SJCRH30 (cell line): ENCODE measurements at regions not wholly inside any gene's neighbourhood (a gene's known extent, or its start where the extent isn't known, plus 50 kb on each side); places are given as distances from the start of the nearest gene placed in this dataset.

Source experiments
- DNase-seq, 2 experiments: peaks; one replicate each; pipeline ENCODE4 v3.0.0-alpha.2; 2015 to 2020
- H3K27ac ChIP-seq: fragments of 250-450 bp; sonication (Bioruptor Pico); 2 replicates; pipeline ENCODE4 v1.5.1; 2020; ENCODE audit warnings: mild to moderate bottlenecking, moderate library complexity
- H3K27me3 ChIP-seq: fragments of 250-450 bp; sonication (Bioruptor Pico); 2 replicates; pipeline ENCODE4 v1.5.1; 2020; ENCODE audit warnings: mild to moderate bottlenecking, moderate library complexity
- H3K36me3 ChIP-seq: fragments of 250-450 bp; sonication (Bioruptor Pico); 2 replicates; pipeline ENCODE4 v1.5.1; 2020; ENCODE audit warnings: mild to moderate bottlenecking, moderate library complexity
- H3K4me1 ChIP-seq: fragments of 250-450 bp; sonication (Bioruptor Pico); 2 replicates; pipeline ENCODE4 v1.5.1; 2020; ENCODE audit warnings: mild to moderate bottlenecking, moderate library complexity
- H3K4me3 ChIP-seq: fragments of 250-450 bp; sonication (Bioruptor Pico); 2 replicates; pipeline ENCODE4 v1.5.1; 2020; ENCODE audit warnings: mild to moderate bottlenecking, moderate library complexity
- H3K9me3 ChIP-seq: fragments of 250-450 bp; sonication (Bioruptor Pico); replicated peaks from 2 replicates; pipeline ENCODE4 v1.5.1; 2020; ENCODE audit warnings: mild to moderate bottlenecking, moderate library complexity

DNA sequence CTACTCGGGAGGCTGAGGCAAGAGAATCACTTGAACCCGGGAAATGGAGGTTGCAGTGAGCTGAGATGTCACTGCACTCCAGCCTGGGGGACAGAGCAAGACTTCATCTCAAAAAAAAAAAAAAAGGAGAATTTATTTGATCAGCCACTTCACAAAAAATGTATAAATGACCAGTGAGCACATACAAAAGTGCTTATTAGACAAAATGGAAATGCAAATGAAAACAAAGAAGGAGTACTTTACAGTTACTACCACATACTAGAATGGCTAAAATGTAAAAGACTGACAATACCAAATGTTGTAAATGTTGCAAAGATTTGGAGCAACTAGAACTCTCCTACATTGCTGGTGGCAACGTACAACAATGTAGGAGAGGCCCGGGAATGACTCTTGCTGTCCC is 241.8 kb upstream of the SOX9 start:
- Histone ChIP-seq H3K9me3 (no peaks in the 10 kb centered on the region), H3K4me3 (no peak overlapping the region), H3K27ac (no peak overlapping the region), H3K27me3 (no peaks in the 10 kb centered on the region), H3K4me1 (no peaks in the 10 kb centered on the region), H3K36me3 (no peaks in the 10 kb centered on the region)
- DNase-seq, result no peak

DNA sequence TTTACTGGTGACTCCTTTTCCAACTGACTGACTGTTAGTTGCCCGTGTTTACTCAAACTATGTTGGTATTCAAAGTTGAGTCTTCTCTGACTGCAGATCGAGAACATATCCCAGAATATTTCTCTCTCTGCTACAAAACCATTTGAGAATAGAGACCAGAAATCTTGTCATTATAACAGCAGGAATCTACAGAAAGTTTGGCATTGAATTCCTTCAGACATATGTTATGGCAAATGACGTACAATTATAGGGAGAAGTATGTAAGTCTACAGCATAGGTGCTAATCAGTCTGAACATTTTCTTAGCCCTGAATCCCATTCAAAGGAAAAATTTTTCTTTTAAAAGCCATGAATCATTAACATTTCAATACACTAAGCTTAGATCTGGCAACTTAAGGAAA is 239.8 kb upstream of the SOX9 start:
- no peak overlapping the region for H3K4me3 ChIP-seq
- no peaks in the 10 kb centered on the region for H3K4me1 ChIP-seq
- DNase-seq, result no peak
- no peak overlapping the region for H3K27ac ChIP-seq
- no peaks in the 10 kb centered on the region for H3K9me3 ChIP-seq
- H3K36me3 ChIP-seq, result no peaks in the 10 kb centered on the region
- H3K27me3 ChIP-seq, result no peaks in the 10 kb centered on the region

DNA sequence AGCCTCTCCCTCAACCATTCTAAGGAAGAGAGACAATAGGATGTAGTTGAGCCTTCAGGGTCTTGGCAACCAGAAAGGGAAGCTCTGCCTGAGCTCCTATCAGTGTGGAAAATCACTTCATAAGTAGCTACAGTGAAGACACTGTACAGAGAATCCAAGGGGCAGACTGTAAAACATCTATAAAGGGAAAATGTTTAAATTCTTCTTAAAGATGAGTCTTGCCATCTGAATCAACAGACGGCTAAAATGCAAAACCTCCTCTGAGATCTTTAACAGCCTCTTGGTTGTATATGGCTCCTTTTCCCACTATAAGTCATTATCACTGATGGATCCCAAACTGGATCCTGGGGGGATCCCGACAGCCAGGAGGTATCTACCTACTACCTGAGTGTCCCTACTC is 239.2 kb upstream of the SOX9 start:
- DNase-seq, result no peak
- no peak overlapping the region for H3K27ac ChIP-seq
- no peaks in the 10 kb centered on the region for H3K27me3 ChIP-seq
- no peak overlapping the region for H3K4me3 ChIP-seq
- H3K36me3 ChIP-seq, result no peaks in the 10 kb centered on the region
- H3K9me3 ChIP-seq, result no peaks in the 10 kb centered on the region
- H3K4me1 ChIP-seq, result no peaks in the 10 kb centered on the region

DNA sequence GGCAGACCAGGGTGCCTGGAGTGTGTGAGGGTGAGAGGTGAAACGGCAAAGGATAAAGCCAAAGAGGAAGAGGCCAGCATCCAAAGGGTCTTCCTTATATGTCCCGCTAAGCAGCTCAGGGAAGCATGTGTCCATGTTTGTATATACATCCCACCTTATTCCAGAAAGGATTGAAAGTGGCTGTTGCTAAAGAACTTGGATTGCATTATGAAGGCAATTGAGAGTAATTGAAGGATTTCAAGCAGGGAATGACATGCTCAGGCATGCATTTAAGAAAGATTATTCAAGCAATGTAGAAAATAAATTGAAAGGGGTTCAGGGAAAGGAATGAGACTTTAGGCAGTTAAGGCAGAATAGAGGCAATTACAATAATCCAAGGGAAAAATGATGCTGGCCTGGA is 237.6 kb upstream of the SOX9 start:
- H3K9me3 ChIP-seq, result no peaks in the 10 kb centered on the region
- no peaks in the 10 kb centered on the region for H3K4me1 ChIP-seq
- no peak for DNase-seq
- H3K27me3 ChIP-seq, result no peaks in the 10 kb centered on the region
- H3K4me3 ChIP-seq, result no peak overlapping the region
- H3K36me3 ChIP-seq, result no peaks in the 10 kb centered on the region
- no peak overlapping the region for H3K27ac ChIP-seq

DNA sequence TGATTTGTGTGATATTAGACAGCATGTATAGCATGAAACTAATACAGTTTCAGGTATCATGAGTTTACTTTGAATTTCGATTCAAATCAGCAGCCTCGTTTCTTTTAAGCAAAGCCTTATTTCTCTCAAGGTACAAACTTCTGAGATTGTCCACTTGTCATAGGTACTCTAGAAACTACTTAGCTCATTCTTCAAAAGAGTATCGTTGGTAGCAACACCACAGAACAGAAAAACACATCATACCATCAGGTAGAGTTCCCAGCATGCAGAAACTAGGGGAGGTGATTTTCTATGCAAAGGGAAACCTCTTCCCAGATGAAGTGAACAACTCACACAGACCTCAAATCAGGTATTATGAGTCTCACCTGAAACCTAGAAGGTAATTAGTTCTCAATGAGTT is 237.0 kb upstream of the SOX9 start:
- Histone ChIP-seq H3K9me3 (no peaks in the 10 kb centered on the region), H3K27me3 (no peaks in the 10 kb centered on the region), H3K4me1 (no peaks in the 10 kb centered on the region), H3K36me3 (no peaks in the 10 kb centered on the region), H3K27ac (no peak overlapping the region), H3K4me3 (no peak overlapping the region)
- no peak for DNase-seq

DNA sequence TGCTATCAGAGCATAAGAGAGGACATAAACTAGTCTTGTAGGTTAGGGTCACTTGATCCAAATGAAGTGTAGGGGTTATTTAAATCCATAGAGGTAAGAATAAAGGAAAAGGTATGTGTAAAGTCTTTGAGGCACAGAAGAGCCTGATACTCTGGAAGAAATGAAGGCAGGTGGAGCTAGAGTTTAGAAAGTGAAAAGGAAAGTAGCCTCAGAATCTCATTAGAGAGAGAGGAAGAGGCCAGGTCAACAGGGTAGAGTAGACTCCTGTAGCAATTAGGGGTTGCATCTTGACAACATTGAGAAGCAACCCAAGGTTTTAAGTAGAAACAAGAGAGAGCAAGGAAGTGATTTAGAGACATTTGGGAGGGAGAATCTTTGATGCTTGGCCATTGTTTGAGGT is 235.2 kb upstream of the SOX9 start:
- H3K9me3 ChIP-seq, result no peaks in the 10 kb centered on the region
- no peaks in the 10 kb centered on the region for H3K4me1 ChIP-seq
- H3K36me3 ChIP-seq, result no peaks in the 10 kb centered on the region
- no peak for DNase-seq
- no peak overlapping the region for H3K4me3 ChIP-seq
- H3K27ac ChIP-seq, result no peak overlapping the region
- no peaks in the 10 kb centered on the region for H3K27me3 ChIP-seq

DNA sequence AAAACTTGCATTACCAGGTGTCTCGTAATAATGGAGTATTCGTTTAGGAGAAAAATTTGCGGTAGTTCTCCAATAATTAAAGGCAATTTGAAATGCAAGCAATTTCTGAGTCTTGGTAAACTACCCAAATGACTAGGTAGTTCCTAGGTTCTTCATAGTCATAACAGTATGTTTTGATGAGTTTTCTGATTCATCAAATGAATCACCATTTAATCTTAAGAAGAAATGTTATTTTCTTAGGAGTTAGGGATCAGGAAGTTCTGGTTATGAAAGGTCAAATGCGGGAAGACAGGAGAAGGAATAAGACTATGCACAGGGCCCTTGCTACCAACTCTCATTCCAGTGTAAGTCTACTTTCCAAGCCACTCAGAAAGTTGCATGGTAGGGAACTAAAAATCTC is 221.5 kb upstream of the SOX9 start:
- H3K4me1 ChIP-seq, result no peaks in the 10 kb centered on the region
- H3K27ac ChIP-seq, result no peak overlapping the region
- H3K36me3 ChIP-seq, result no peaks in the 10 kb centered on the region
- no peaks in the 10 kb centered on the region for H3K9me3 ChIP-seq
- H3K27me3 ChIP-seq, result no peaks in the 10 kb centered on the region; the same call in 1 of the 2 replicates
- H3K4me3 ChIP-seq, result no peak overlapping the region
- DNase-seq, result no peak

DNA sequence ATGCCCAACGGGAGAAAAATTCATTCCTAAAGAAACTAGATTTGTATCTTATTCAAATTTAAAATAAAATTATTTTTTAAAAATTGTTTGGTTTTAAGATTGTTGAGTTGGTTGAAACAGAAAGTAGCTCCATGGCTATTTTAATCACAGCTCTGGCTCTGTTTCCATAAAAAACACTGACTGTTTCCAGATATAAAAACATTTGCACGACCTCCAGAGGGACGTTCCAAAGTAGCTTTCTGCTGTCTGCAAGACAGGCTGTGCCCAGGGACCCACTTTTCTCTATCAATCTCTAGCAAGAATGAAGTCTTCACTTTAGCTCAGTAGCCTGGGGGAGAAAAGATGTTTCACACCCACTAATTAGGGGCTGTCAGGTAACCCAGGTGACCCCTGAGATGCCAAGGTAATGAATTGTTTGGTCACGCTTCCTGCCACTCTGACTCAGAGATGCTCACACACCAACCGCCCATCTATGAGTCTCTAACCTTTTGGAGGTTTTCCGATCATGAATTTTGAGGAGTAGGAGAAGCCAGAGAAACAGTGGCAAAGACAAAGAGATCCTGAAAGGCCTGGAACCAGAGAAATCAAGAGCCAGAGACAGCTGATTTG is 220.1 kb upstream of the SOX9 start:
- no peaks in the 10 kb centered on the region; the same call in 1 of the 2 replicates for H3K27me3 ChIP-seq
- no peak for DNase-seq
- no peak overlapping the region for H3K4me3 ChIP-seq
- H3K36me3 ChIP-seq, result no peaks in the 10 kb centered on the region
- no peaks in the 10 kb centered on the region for H3K9me3 ChIP-seq
- H3K4me1 ChIP-seq, result no peaks in the 10 kb centered on the region
- no peak overlapping the region for H3K27ac ChIP-seq

DNA sequence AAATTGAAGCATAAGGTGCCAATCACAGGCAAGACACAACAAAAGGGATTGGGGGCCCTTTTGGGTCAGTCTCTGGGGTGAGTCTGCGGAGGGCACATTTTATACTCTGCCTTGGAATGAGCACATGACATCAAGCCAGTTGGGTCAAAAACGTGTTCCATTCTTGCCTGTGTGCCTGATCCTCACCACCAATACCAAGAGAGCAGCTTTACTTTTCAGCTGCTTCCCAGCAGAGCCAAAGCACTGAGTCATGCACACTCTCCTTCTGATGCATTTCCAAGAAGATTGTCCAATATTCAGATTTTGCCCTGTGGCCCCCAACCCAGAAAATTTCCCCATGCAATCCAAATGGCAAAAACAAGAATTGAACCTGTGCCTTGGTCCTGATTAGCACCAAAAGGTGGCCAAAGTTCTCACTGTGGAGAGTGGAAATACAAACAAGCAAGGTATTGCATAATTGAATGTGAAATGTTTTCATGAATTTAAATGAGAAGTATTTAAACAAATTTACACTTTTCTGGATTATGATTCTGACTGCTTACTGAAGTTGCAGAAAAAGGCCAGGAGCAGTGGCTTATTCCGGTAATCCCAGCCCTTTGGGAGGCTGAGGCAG is 217.8 kb upstream of the SOX9 start:
- DNase-seq, result no peak
- H3K36me3 ChIP-seq, result no peaks in the 10 kb centered on the region

DNA sequence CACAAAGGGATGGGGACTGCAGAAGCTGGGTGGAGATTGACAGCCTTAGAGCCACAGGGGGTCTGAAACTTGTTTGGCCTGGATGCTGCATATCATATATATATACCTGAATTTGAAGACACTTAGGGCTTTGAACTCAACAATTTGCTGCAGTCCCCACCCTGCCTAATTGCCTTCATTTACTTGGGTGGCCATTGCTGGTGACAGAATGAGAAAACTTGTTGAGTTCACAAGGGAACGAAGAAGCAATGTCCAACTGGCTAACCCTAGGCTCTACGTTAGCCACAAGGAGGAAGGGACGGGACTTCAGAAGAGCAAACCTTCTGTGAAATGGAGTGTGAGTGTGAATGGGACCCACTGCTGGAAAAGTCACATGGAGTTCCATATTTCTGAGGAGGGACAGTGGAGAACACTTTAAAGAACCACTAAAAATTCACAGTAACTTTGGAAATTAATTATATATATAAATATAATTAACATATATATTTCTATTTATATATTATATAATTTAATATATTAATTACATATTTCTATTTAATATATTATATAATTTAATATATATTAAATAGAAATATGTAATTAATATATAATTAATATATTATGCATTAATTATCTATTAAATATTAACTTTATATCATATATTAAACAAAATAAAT is 215.3 kb upstream of the SOX9 start:
- no peaks in the 10 kb centered on the region for H3K27me3 ChIP-seq
- no peaks in the 10 kb centered on the region for H3K36me3 ChIP-seq
- peak in 1 of 2 experiments; percentile 5 for DNase-seq
- no peak overlapping the region for H3K27ac ChIP-seq
- no peaks in the 10 kb centered on the region for H3K9me3 ChIP-seq
- H3K4me1 ChIP-seq, result no peaks in the 10 kb centered on the region
- H3K4me3 ChIP-seq, result no peak overlapping the region

More for the DNA sequence above, 217.8 kb upstream of the SOX9 start:
- Histone ChIP-seq H3K4me1 (no peaks in the 10 kb centered on the region), H3K9me3 (no peaks in the 10 kb centered on the region), H3K27me3 (no peaks in the 10 kb centered on the region), H3K27ac (no peak overlapping the region), H3K4me3 (no peak overlapping the region)

DNA sequence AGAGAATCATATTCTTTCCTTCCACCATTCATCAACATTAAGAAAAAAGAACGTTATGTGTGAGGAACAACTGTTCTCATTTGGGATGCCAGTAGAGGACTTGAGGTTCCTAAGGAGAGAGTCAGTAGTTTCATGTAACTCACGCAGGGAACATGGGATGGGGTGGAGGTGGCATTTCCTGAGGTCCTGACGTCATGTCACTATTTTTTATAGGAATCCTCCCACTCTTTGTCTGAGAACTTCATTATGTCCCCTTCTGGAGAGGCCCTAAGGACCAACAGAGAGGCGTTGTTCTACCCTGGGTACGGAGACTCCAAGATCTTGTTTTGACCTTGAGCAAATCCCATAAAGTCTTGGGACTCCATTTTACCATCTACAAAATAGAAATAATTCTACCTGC is 211.7 kb upstream of the SOX9 start:
- no peaks in the 10 kb centered on the region for H3K9me3 ChIP-seq
- no peaks in the 10 kb centered on the region for H3K36me3 ChIP-seq
- no peak overlapping the region for H3K27ac ChIP-seq
- no peak overlapping the region for H3K4me3 ChIP-seq
- no peaks in the 10 kb centered on the region for H3K4me1 ChIP-seq
- DNase-seq, result no peak
- no peaks in the 10 kb centered on the region for H3K27me3 ChIP-seq

DNA sequence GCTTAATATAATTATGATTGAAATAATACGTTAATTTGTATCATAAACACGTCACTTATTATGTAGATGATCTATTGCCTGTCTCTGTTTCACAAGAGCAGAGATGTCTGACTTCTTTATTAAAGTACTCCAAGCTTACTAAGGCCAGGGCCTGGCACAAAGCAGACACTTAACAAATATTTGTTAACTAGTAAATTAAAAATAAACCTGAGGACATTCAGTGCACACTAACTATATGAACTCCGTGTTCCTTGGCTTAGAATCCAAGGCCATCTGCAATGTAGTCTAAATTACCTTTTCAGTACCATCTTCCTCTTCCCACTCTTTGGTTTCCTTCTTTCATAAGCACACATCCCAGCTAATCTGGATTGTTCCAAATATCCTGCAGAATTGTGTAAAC is 210.8 kb upstream of the SOX9 start:
- H3K4me1 ChIP-seq, result no peaks in the 10 kb centered on the region
- H3K27ac ChIP-seq, result no peak overlapping the region
- H3K4me3 ChIP-seq, result no peak overlapping the region
- H3K27me3 ChIP-seq, result no peaks in the 10 kb centered on the region
- no peak for DNase-seq
- H3K9me3 ChIP-seq, result no peaks in the 10 kb centered on the region
- no peaks in the 10 kb centered on the region for H3K36me3 ChIP-seq

DNA sequence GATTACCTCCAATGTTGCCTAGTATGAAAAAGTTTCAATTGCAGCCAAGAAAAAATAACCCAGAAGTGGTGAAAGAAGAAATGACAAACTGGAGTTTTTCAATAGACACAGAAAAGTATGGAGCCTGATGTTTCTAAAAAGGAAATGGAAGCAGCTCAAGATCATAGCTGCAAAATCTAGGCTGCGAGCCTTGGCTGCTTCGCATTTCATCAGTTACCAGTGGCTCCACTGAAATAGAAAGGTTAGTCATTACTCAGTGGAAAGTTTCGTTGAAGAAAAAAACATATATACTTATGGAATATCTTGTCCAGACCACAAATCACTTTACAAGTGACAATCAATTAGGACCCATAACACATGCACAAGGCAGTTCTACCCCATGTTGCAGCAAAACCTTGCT is 206.8 kb upstream of the SOX9 start:
- Histone ChIP-seq H3K4me3 (no peak overlapping the region), H3K27ac (no peak overlapping the region), H3K9me3 (no peaks in the 10 kb centered on the region), H3K36me3 (no peaks in the 10 kb centered on the region), H3K4me1 (no peaks in the 10 kb centered on the region), H3K27me3 (no peaks in the 10 kb centered on the region)
- no peak for DNase-seq

DNA sequence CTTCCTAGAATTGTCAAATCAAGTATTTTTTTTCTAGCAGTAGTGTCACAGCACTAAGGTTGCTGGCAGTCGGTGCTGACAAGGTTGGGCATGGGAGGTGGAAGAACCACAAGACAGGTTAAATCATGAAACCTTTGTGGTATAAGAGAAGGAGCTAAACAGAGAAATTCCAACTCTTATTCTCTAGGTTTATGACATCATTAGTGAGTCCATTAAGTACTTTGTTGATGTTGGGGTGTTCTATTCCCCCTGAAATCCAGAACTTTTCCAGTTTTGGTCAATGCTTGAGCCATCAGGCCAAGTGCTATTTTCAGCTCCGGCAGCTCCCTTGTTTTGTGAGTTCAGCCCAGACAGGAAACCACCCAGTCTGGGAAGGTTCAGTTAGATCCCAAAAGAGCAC is 206.0 kb upstream of the SOX9 start:
- Histone ChIP-seq H3K4me3 (no peak overlapping the region), H3K9me3 (no peaks in the 10 kb centered on the region), H3K27me3 (no peaks in the 10 kb centered on the region), H3K4me1 (no peaks in the 10 kb centered on the region), H3K36me3 (no peaks in the 10 kb centered on the region), H3K27ac (no peak overlapping the region)
- no peak for DNase-seq

DNA sequence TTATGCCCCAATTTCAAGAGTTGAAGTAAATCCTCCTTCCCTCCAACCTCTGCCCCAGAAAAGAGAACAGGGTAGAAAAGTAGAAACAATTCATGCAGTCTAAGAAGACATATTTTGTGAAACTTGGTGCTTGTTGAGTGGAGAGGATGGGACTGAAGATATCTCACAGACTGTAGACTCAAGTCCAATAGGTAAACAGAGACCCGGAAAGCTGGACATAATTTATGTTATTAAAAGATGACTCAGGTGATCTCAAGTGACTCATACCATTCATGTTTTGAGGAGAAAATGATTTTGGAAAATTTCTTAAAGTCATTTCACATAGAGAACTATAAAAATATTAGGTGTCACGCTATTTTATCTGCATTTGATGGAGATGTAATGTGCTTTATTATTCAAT is 203.1 kb upstream of the SOX9 start:
- H3K36me3 ChIP-seq, result no peaks in the 10 kb centered on the region
- DNase-seq, result no peak
- no peak overlapping the region for H3K27ac ChIP-seq
- no peaks in the 10 kb centered on the region for H3K4me1 ChIP-seq
- H3K4me3 ChIP-seq, result no peak overlapping the region
- no peaks in the 10 kb centered on the region for H3K27me3 ChIP-seq
- no peaks in the 10 kb centered on the region for H3K9me3 ChIP-seq

DNA sequence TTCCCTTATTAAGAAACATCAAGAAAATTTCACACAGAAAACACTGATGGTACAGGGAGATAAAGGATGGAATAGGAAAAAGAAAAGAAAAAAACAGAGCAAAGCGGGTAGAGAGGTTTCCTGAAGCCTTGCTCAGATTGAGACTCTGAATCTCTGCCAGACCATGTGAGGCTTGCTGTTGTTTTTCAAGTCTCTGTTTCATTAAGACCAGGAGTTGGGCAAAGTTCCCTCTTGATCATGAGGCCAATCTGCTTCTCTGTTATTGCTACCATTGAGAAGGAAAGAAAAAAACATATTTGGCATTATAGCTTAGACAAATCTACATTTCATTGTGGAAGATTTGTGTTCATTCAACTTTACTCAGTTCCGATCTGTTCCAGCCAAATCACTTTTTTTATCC is 201.6 kb upstream of the SOX9 start:
- H3K27ac ChIP-seq, result no peak overlapping the region
- H3K4me3 ChIP-seq, result no peak overlapping the region
- DNase-seq, result no peak
- no peaks in the 10 kb centered on the region for H3K4me1 ChIP-seq
- no peaks in the 10 kb centered on the region for H3K36me3 ChIP-seq
- H3K27me3 ChIP-seq, result no peaks in the 10 kb centered on the region
- no peaks in the 10 kb centered on the region for H3K9me3 ChIP-seq
